Fibroblast of lung (primary cell): ENCODE measurements at regions not wholly inside any gene's neighbourhood (a gene's known extent, or its start where the extent isn't known, plus 50 kb on each side); places are given as distances from the start of the nearest gene placed in this dataset.

ENCODE experiments used
- EZH2 ChIP-seq: IDR thresholded peaks from 2 replicates; pipeline ENCODE4 v1.5.1; 2012; ENCODE audit warnings: low read length, control low read depth, mild to moderate bottlenecking; ENCODE audit errors: missing control alignments
- TF ChIP-seq, protein P1 (sequence below), 2 donors: IDR thresholded peaks in 1 of 2; conservative IDR thresholded peaks in 1 of 2; 1 replicate in 1 of 2; 2 replicates in 1 of 2; pipeline ENCODE4 v1.5.1; 2011 to 2012; ENCODE audit warnings: low read length in 2 of 2, control low read depth in 1 of 2, inconsistent platforms in 1 of 2, low read depth in 1 of 2, mild to moderate bottlenecking in 1 of 2

DNA sequence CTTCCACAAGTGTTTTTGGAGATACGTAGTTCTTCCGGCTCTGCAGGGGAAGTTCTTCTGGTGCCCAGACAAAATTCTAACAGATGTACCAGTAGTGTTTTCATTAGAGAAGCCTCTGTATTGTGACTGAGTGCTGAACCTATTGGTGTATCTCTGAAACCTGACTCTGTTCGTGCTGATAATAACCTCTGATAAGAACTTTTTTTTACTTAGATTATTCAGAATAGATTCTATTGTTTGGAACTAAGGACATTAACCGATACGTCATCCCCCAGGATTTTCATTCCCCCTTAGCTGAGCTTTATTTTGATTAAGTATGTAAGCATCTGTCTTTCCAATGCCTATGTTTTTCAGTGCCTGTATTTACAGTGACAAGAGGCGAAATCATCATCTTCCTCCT lies 362.9 kb downstream of the PDGFC start:
- TF ChIP-seq EZH2: no peak
- TF ChIP-seq, protein P1, sequence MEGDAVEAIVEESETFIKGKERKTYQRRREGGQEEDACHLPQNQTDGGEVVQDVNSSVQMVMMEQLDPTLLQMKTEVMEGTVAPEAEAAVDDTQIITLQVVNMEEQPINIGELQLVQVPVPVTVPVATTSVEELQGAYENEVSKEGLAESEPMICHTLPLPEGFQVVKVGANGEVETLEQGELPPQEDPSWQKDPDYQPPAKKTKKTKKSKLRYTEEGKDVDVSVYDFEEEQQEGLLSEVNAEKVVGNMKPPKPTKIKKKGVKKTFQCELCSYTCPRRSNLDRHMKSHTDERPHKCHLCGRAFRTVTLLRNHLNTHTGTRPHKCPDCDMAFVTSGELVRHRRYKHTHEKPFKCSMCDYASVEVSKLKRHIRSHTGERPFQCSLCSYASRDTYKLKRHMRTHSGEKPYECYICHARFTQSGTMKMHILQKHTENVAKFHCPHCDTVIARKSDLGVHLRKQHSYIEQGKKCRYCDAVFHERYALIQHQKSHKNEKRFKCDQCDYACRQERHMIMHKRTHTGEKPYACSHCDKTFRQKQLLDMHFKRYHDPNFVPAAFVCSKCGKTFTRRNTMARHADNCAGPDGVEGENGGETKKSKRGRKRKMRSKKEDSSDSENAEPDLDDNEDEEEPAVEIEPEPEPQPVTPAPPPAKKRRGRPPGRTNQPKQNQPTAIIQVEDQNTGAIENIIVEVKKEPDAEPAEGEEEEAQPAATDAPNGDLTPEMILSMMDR (conservative IDR thresholded peaks at IDR 0.05 in 1 of 2, IDR thresholded peaks at IDR 0.05 in 1 of 2; ENCODE audit: low read depth in 1 of 2, low read length in 2 of 2): no peak
